ENCODE measurements at regions not wholly inside any gene's neighbourhood (a gene's known extent, or its start where the extent isn't known, plus 50 kb on each side); places are given as distances from the start of the nearest gene placed in this dataset.

DNA sequence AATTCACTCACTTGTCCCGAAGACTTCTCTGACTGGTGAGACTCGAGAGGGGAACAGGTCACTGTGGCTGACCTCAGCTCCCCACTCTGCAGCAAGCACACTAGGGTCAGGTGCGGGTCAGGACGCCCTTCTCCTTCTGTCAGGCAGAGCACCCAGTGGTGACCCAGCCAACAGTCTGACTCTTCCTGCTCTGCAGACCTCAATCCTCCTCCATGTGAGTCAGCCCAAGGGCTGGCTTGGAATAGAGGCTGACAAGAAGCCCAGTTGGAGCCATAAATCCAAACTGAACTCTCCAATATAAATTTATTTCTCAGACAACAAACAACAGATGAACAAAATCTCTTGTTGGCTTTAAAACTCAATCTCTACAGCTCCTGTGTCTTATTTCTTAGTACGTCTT lies 253.1 kb downstream of the SH3BP4 start:
- no peak for TF ChIP-seq CTCF (IDR thresholded peaks at IDR 0.05; ENCODE audit: extremely low read depth, missing control alignments)
- no peak for DNase-seq (ENCODE audit: low spot score)

DNA sequence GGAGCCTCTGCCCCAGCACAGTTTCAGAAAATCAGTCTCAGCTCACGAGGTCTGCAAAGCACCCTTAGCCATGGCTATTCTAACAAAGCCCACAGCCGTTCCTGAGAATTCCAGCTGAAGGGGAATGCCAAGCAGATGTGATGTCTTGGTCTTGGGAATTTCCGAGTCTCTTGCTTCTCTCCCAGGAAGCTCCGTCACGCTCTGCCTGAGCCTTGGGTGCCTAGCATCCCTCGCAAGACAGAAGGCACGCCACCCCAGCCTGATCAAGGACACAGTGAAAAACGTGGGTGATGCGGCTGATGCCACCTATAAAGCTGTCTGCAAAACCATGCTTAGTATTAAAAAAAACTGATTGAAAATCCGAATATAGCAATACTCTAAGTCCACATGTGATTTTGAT lies 254.6 kb downstream of the SH3BP4 start:
- TF ChIP-seq CTCF (IDR thresholded peaks at IDR 0.05; ENCODE audit: extremely low read depth, missing control alignments): no peak
- no peak for DNase-seq (ENCODE audit: low spot score)

DNA sequence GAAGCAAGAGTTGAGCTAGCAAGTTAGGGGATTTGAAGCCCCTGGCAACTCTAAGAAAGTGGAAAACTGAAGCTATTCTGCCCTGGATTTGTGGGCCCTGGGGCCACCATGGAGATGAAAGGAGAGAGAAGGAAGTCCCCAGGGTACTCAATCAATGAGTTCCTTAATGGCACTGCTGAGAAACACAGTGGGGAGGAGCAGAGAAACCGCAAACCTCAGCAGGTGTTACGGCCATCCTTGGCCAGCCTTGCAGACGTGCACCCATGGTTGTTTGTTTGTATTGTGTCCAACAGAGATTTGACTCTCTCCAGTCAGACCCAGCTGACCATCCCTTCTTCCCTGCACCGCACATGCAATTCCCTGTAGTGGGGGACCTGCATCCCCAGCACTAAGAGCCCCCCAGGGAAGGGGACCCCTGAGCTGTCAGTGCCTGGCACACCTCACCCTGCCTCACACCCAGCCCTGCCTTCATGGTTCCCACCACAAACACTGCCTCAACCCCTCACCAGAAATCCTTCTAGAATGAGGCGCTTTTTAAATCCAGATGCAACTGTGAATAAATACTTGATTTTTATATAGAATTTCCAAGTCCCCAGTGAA lies 255.3 kb downstream of the SH3BP4 start:
- TF ChIP-seq CTCF (IDR thresholded peaks at IDR 0.05; ENCODE audit: extremely low read depth, missing control alignments): no peak
- no peak for DNase-seq (ENCODE audit: low spot score)

- no peak for DNase-seq (ENCODE audit: low spot score)
- TF ChIP-seq CTCF (IDR thresholded peaks at IDR 0.05; ENCODE audit: extremely low read depth, missing control alignments): no peak
These were observed 259.2 kb downstream of the SH3BP4 start for GRCh38 chr2:235211056-235211455.

DNA sequence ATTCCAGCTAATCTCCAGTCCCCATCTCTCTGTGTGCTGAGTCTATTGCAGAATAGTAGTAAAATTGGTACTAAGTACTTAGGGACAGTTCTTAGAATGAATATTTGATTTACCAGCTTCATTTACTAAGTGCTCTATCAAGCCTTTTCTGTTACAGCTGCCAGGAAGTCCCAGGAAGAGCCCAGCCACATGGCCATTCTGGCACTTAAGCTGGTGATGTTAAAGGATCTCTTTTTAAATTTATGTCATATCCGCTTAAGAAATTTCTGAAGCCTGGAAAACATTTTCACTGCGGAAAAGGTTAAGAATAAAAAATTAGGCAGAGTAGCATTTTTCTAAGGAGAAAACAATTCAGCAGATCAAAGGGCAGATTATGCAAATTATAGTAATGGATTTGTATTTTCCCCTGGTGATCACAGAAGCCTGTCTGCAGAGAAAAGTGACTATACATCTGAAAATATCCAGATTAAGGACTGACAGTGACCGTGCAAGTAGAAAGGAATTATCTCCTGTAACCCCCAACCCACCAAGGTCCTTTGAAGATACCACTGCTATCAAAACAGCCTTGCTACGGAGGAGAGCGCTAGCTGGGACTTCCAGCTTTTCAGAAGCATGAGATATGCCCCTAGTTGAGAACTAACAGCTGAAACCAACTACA lies 260.8 kb downstream of the SH3BP4 start:
- no peak for DNase-seq (ENCODE audit: low spot score)
- TF ChIP-seq CTCF (IDR thresholded peaks at IDR 0.05; ENCODE audit: extremely low read depth, missing control alignments): no peak

DNA sequence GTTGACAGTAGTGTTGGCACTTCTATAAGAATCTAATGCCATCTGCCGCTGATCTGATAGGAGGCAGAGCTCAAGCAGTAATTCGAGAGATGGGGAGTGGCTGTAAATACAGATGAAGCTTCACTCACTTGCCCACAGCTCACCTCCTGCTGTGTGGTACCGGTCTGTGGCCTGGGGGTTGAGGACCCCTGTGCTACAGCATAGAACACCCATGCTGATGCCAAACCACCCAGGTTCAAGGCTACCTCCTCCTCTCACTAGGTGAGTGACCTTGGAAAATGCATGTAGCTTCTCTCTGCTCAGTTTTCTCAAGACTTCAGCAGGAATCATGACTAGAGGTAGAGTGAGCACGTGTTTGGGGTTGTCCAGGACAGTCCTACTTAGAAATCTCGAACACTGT lies 263.4 kb downstream of the SH3BP4 start:
- no peak for TF ChIP-seq CTCF (IDR thresholded peaks at IDR 0.05; ENCODE audit: extremely low read depth, missing control alignments)

DNA sequence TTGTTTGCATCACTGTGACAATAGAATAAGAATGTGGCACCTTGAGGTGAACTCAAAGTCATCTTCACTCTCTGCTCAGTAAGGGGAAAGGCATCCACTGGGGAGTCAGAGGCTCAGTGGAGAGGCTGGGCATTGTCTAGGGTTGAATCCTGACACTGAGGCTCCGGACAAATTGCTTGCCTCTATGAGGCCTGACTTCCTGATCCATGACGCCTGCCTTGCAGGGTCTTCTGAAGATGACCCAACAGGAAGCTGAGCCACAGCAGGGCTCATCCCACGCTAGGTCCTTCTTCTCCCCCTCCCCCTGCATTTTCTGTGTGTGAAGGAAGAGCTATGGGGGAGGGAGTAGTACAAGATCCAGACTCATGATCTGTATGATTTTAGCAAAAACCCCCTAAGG lies 265.1 kb downstream of the SH3BP4 start:
- no peak for DNase-seq (ENCODE audit: low spot score)
- TF ChIP-seq CTCF (IDR thresholded peaks at IDR 0.05; ENCODE audit: extremely low read depth, missing control alignments): no peak

More for the DNA sequence above, 263.4 kb downstream of the SH3BP4 start:
- DNase-seq (ENCODE audit: low spot score): no peak
